Activated T-helper 2 cell treated with anti-CD3 and anti-CD28 coated beads, Interferon-gamma antibody, Interleukin-2, Interleukin-4, amounts not matched to agents 10 μg/mL and 5 μg/mL and 100 μg/mL, durations not matched to agents 14 hours and 24 hours and 36 hours (primary cell): ENCODE measurements at regions not wholly inside any gene's neighbourhood (a gene's known extent, or its start where the extent isn't known, plus 50 kb on each side); places are given as distances from the start of the nearest gene placed in this dataset.

Experiments used
- DNase-seq: peaks from one replicate; pipeline ENCODE4 v3.0.0; 2021; ENCODE audit warnings: low spot score
- H3K27ac Mint-ChIP-seq: one replicate; pipeline ENCODE4 v1.8.0; 2021; ENCODE audit warnings: mixed read lengths
- H3K27me3 Mint-ChIP-seq: one replicate; pipeline ENCODE4 v1.8.0; 2021; ENCODE audit warnings: low read depth, mixed read lengths
- H3K36me3 Mint-ChIP-seq: one replicate; pipeline ENCODE4 v1.8.0; 2021; ENCODE audit warnings: low read depth, mixed read lengths
- H3K4me1 Mint-ChIP-seq: one replicate; pipeline ENCODE4 v1.8.0; 2021; ENCODE audit warnings: low read depth, mixed read lengths
- H3K4me3 Mint-ChIP-seq: one replicate; pipeline ENCODE4 v1.8.0; 2021; ENCODE audit warnings: low read depth, mild to moderate bottlenecking, moderate library complexity, mixed read lengths
- H3K9me3 Mint-ChIP-seq: one replicate; pipeline ENCODE4 v1.8.0; 2021; ENCODE audit warnings: mixed read lengths
- intact Hi-C: fragments of 100-400 bp; cut with micrococcal nuclease; formaldehyde crosslinking; loops from one replicate; pipeline ENCODE4 v1.15.1; 2023

GRCh38 chr17:34788696-34789095 lies 172.6 kb downstream of the CCT6B start:
- H3K4me1 Mint-ChIP-seq = no peaks in the 10 kb centered on the region
- H3K36me3 Mint-ChIP-seq = no peaks in the 10 kb centered on the region
- intact Hi-C loops = no loop called here
- no peaks in the 10 kb centered on the region for H3K9me3 Mint-ChIP-seq
- no peak for DNase-seq
- no peak overlapping the region for H3K27ac Mint-ChIP-seq
- H3K4me3 Mint-ChIP-seq = no peak overlapping the region
- peaks cover 2% of the 10 kb centered on the region for H3K27me3 Mint-ChIP-seq

- Mint-ChIP-seq H3K27ac (no peak overlapping the region), H3K9me3 (no peaks in the 10 kb centered on the region), H3K4me3 (no peak overlapping the region), H3K4me1 (no peaks in the 10 kb centered on the region), H3K36me3 (no peaks in the 10 kb centered on the region), H3K27me3 (no peaks in the 10 kb centered on the region)
- no peak for DNase-seq
- intact Hi-C loops = no loop called here
Measured at GRCh38 chr17:34784526-34784925, 176.7 kb downstream of the CCT6B start.

GRCh38 chr17:34782271-34782670 lies 179.0 kb downstream of the CCT6B start:
- DNase-seq = no peak
- no peak overlapping the region for H3K27ac Mint-ChIP-seq
- intact Hi-C loops = no loop called here
- H3K4me3 Mint-ChIP-seq = no peak overlapping the region
- no peaks in the 10 kb centered on the region for H3K27me3 Mint-ChIP-seq
- no peaks in the 10 kb centered on the region for H3K9me3 Mint-ChIP-seq
- H3K36me3 Mint-ChIP-seq = no peaks in the 10 kb centered on the region
- no peaks in the 10 kb centered on the region for H3K4me1 Mint-ChIP-seq

GRCh38 chr17:34781571-34782108 lies 179.6 kb downstream of the CCT6B start:
- Mint-ChIP-seq H3K4me3 (no peak overlapping the region), H3K4me1 (no peaks in the 10 kb centered on the region), H3K27me3 (no peaks in the 10 kb centered on the region), H3K27ac (no peak overlapping the region), H3K9me3 (no peaks in the 10 kb centered on the region), H3K36me3 (no peaks in the 10 kb centered on the region)
- intact Hi-C loops = no loop called here
- DNase-seq = no peak

GRCh38 chr17:34781071-34781470 lies 180.2 kb downstream of the CCT6B start:
- Mint-ChIP-seq H3K27me3 (no peaks in the 10 kb centered on the region), H3K9me3 (no peaks in the 10 kb centered on the region), H3K27ac (no peak overlapping the region), H3K36me3 (no peaks in the 10 kb centered on the region), H3K4me3 (no peak overlapping the region), H3K4me1 (no peaks in the 10 kb centered on the region)
- intact Hi-C loops = no loop called here
- no peak for DNase-seq

- Mint-ChIP-seq H3K4me1 (no peaks in the 10 kb centered on the region), H3K27me3 (no peaks in the 10 kb centered on the region), H3K27ac (no peak overlapping the region), H3K4me3 (no peak overlapping the region), H3K36me3 (no peaks in the 10 kb centered on the region), H3K9me3 (no peaks in the 10 kb centered on the region)
- no peak for DNase-seq
- intact Hi-C loops = no loop called here
Measured at GRCh38 chr17:34780438-34780837, 180.8 kb downstream of the CCT6B start.

- no peak for DNase-seq
- no peak overlapping the region for H3K4me3 Mint-ChIP-seq
- no peaks in the 10 kb centered on the region for H3K4me1 Mint-ChIP-seq
- peaks cover 2% of the 10 kb centered on the region for H3K27me3 Mint-ChIP-seq
- no peaks in the 10 kb centered on the region for H3K36me3 Mint-ChIP-seq
- H3K9me3 Mint-ChIP-seq = no peaks in the 10 kb centered on the region
- no peak overlapping the region for H3K27ac Mint-ChIP-seq
- intact Hi-C loops = no loop called here
Measured at GRCh38 chr17:34776456-34777443, 184.5 kb downstream of the CCT6B start.

GRCh38 chr17:34773036-34773435 lies 188.2 kb downstream of the CCT6B start:
- H3K27ac Mint-ChIP-seq = no peak overlapping the region
- no peak for DNase-seq

GRCh38 chr17:34771891-34772290 lies 189.4 kb downstream of the CCT6B start:
- Mint-ChIP-seq H3K27me3 (peaks cover 4% of the 10 kb centered on the region), H3K4me3 (no peak overlapping the region)

More at GRCh38 chr17:34773036-34773435, 188.2 kb downstream of the CCT6B start:
- intact Hi-C loops = no loop called here
- H3K4me1 Mint-ChIP-seq = no peaks in the 10 kb centered on the region
- H3K36me3 Mint-ChIP-seq = no peaks in the 10 kb centered on the region
- no peak overlapping the region for H3K4me3 Mint-ChIP-seq
- H3K9me3 Mint-ChIP-seq = no peaks in the 10 kb centered on the region
- H3K27me3 Mint-ChIP-seq = peaks cover 4% of the 10 kb centered on the region

GRCh38 chr17:34770586-34770985 lies 190.7 kb downstream of the CCT6B start:
- DNase-seq = no peak
- Mint-ChIP-seq H3K4me1 (no peaks in the 10 kb centered on the region), H3K27ac (no peak overlapping the region), H3K4me3 (no peak overlapping the region), H3K27me3 (peaks cover 4% of the 10 kb centered on the region), H3K36me3 (no peaks in the 10 kb centered on the region), H3K9me3 (no peaks in the 10 kb centered on the region)
- intact Hi-C loops = no loop called here

More at GRCh38 chr17:34771891-34772290, 189.4 kb downstream of the CCT6B start:
- H3K27ac Mint-ChIP-seq = no peak overlapping the region
- intact Hi-C loops = no loop called here
- DNase-seq = no peak
- no peaks in the 10 kb centered on the region for H3K36me3 Mint-ChIP-seq
- no peaks in the 10 kb centered on the region for H3K9me3 Mint-ChIP-seq
- H3K4me1 Mint-ChIP-seq = no peaks in the 10 kb centered on the region

GRCh38 chr17:34769899-34770298 lies 190.5 kb downstream of the TMEM132E start:
- intact Hi-C loops = no loop called here
- Mint-ChIP-seq H3K27me3 (peaks cover 4% of the 10 kb centered on the region), H3K4me3 (no peak overlapping the region), H3K9me3 (no peaks in the 10 kb centered on the region), H3K36me3 (no peaks in the 10 kb centered on the region), H3K4me1 (no peaks in the 10 kb centered on the region), H3K27ac (no peak overlapping the region)
- DNase-seq = no peak

GRCh38 chr17:34769049-34769448 lies 189.7 kb downstream of the TMEM132E start:
- H3K9me3 Mint-ChIP-seq = no peaks in the 10 kb centered on the region
- DNase-seq = no peak
- no peak overlapping the region for H3K27ac Mint-ChIP-seq
- H3K27me3 Mint-ChIP-seq = peaks cover 4% of the 10 kb centered on the region
- H3K36me3 Mint-ChIP-seq = no peaks in the 10 kb centered on the region
- no peak overlapping the region for H3K4me3 Mint-ChIP-seq
- intact Hi-C loops = no loop called here
- H3K4me1 Mint-ChIP-seq = no peaks in the 10 kb centered on the region

GRCh38 chr17:34765291-34765690 lies 185.9 kb downstream of the TMEM132E start:
- H3K4me3 Mint-ChIP-seq = no peak overlapping the region

More at GRCh38 chr17:34765291-34765690, 185.9 kb downstream of the TMEM132E start:
- intact Hi-C loops = no loop called here
- Mint-ChIP-seq H3K36me3 (no peaks in the 10 kb centered on the region), H3K27me3 (peaks cover 2% of the 10 kb centered on the region), H3K4me1 (no peaks in the 10 kb centered on the region), H3K27ac (no peak overlapping the region), H3K9me3 (no peaks in the 10 kb centered on the region)
- no peak for DNase-seq
